Breast epithelium (tissue), 4 donors: ENCODE measurements at regions not wholly inside any gene's neighbourhood (a gene's known extent, or its start where the extent isn't known, plus 50 kb on each side); places are given as distances from the start of the nearest gene placed in this dataset.

Source experiments
- DNase-seq, 2 donors: peaks; one replicate each; pipeline ENCODE4 v3.0.0-alpha.2; 2019; ENCODE audit warnings: low spot score in 2 of 2
- H3K27ac ChIP-seq, 2 donors: fragments of 200-600 bp; sonication (generic) in 1 of 2; one replicate each; pipeline ENCODE4 v1.5.1; 2016 to 2019; ENCODE audit warnings: mild to moderate bottlenecking in 1 of 2
- H3K27me3 ChIP-seq, 2 donors: fragments of 200-600 bp; sonication (generic) in 1 of 2; one replicate each; pipeline versions ENCODE4 v1.5.1 to v1.6.0; 2017 to 2019; ENCODE audit warnings: control low read depth in 1 of 2, mild to moderate bottlenecking in 1 of 2
- H3K36me3 ChIP-seq: fragments of 200-600 bp; one replicate; pipeline ENCODE4 v1.5.1; 2019
- H3K4me1 ChIP-seq, 2 donors: fragments of 200-600 bp; sonication (generic); one replicate each; pipeline ENCODE4 v1.5.1; 2016 to 2019; ENCODE audit warnings: control low read depth in 1 of 2
- H3K4me3 ChIP-seq, 3 donors: fragments of 200-600 bp; sonication (generic); 1 replicate in 2 of 3; 2 replicates in 1 of 3; pipeline ENCODE4 v1.5.1; 2016 to 2019; ENCODE audit warnings: mild to moderate bottlenecking in 3 of 3, moderate library complexity in 2 of 3
- H3K9me3 ChIP-seq, 2 donors: fragments of 200-600 bp; sonication (generic) in 1 of 2; one replicate each; pipeline ENCODE4 v1.5.1; 2016 to 2019; ENCODE audit warnings: control low read depth in 1 of 2
- POLR2A ChIP-seq: fragments of 450-650 bp; IDR thresholded peaks from one replicate; pipeline ENCODE4 v1.6.1; 2016; ENCODE audit warnings: antibody characterized with exemption, mild to moderate bottlenecking, moderate library complexity
- POLR2AphosphoS5 ChIP-seq, 3 donors: sonication (generic); formaldehyde crosslinking; IDR thresholded peaks; one replicate each; pipeline ENCODE4 v1.6.1; 2017; ENCODE audit warnings: antibody characterized with exemption in 3 of 3
- intact Hi-C: fragments of 100-400 bp; cut with DNase I; formaldehyde crosslinking; loops from one replicate; pipeline ENCODE4 v1.15.1; 2023; ENCODE audit warnings: low total_unique reads
- TF ChIP-seq, protein P1 (sequence below), 3 donors: fragments of 450-650 bp; IDR thresholded peaks; one replicate each; pipeline ENCODE4 v1.5.1; 2016 to 2017; ENCODE audit warnings: antibody characterized with exemption in 3 of 3, mild to moderate bottlenecking in 3 of 3, moderate library complexity in 3 of 3

DNA sequence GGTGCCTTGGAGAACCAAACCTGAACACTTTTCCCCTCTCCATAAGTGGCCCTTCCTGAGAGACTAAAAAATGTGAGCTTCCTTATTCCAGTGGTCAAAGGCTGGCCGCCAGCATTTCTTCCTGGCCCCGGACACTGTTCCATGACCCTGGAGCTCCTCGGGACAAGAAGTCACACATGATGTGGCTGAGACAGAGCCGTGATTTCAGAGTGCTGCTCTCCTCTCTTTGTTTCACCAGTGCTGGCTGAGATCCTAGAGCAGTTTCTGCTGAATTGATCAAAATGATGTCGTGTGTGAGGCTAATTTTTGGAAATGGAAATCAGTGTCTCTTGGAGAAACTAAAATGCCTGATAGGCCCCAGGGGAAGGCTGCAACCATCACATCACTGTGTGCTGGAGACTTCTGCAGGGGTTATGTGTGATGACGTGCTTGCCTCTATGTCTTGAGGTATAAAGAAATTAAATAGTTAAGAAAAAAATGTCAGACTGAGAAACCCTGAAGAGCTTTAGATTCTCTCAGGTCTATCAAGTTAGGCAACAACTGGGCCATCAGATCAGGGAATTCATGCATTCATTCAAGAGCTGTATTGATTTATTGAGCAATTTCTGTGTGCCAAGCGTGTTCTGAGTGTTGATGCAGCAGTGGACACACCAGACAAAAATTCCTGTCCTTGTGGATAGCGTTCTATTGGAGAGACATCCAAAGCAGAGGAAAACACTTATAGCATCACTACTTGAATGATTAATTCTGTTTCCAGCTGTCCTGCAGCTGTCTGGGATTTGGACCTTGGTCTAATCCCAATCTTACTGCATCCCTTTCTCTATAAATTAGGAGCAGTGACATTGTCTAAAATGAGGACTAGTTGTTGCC is 72.7 kb upstream of the CCN6 start:
- H3K36me3 ChIP-seq: no peaks in the 10 kb centered on the region
- peak overlapping the region; percentile 26 to 45 for H3K27ac ChIP-seq
- DNase-seq: no peak
- TF ChIP-seq POLR2A (no peak), POLR2AphosphoS5 (IDR thresholded peaks at IDR 0.05) (no peak)
- TF ChIP-seq, protein P1, sequence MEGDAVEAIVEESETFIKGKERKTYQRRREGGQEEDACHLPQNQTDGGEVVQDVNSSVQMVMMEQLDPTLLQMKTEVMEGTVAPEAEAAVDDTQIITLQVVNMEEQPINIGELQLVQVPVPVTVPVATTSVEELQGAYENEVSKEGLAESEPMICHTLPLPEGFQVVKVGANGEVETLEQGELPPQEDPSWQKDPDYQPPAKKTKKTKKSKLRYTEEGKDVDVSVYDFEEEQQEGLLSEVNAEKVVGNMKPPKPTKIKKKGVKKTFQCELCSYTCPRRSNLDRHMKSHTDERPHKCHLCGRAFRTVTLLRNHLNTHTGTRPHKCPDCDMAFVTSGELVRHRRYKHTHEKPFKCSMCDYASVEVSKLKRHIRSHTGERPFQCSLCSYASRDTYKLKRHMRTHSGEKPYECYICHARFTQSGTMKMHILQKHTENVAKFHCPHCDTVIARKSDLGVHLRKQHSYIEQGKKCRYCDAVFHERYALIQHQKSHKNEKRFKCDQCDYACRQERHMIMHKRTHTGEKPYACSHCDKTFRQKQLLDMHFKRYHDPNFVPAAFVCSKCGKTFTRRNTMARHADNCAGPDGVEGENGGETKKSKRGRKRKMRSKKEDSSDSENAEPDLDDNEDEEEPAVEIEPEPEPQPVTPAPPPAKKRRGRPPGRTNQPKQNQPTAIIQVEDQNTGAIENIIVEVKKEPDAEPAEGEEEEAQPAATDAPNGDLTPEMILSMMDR (IDR thresholded peaks at IDR 0.05): no peak
- H3K27me3 ChIP-seq: no peaks in the 10 kb centered on the region
- H3K4me1 ChIP-seq: peaks cover 0 to 7% of the 10 kb centered on the region in 2 donors
- no peaks in the 10 kb centered on the region for H3K9me3 ChIP-seq
- intact Hi-C loops: no loop called here
- H3K4me3 ChIP-seq: no peak overlapping the region

DNA sequence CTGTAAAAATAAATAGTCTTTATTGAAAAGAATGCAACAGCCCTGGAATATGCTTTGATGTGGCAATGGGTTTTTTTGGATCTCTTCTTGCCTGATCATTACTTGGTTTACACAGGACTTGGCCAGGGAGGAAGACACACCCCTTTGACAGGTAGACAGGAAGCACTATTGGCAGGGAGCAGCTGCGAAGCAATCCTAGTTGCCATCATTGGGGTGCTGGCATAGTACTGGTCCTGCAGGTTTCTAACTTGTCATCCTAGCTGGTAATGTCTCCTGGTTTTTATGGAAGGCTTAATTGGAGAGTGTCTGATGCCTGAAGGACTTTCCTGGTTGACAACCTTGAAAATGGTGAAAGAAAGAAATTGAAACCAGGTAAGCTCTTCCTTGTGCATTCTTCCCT is 71.2 kb upstream of the CCN6 start:
- Histone ChIP-seq H3K9me3 (no peaks in the 10 kb centered on the region), H3K4me1 (peaks cover 0 to 7% of the 10 kb centered on the region in 2 donors), H3K36me3 (no peaks in the 10 kb centered on the region), H3K4me3 (no peak overlapping the region), H3K27ac (peak overlapping the region; percentile 35 to 54), H3K27me3 (no peaks in the 10 kb centered on the region)
- intact Hi-C loops: no loop called here
- peak in 1 of 2 donors; percentile 57 for DNase-seq
- TF ChIP-seq, protein P1 (IDR thresholded peaks at IDR 0.05): no peak
- TF ChIP-seq POLR2AphosphoS5 (IDR thresholded peaks at IDR 0.05) (no peak), POLR2A (no peak)

DNA sequence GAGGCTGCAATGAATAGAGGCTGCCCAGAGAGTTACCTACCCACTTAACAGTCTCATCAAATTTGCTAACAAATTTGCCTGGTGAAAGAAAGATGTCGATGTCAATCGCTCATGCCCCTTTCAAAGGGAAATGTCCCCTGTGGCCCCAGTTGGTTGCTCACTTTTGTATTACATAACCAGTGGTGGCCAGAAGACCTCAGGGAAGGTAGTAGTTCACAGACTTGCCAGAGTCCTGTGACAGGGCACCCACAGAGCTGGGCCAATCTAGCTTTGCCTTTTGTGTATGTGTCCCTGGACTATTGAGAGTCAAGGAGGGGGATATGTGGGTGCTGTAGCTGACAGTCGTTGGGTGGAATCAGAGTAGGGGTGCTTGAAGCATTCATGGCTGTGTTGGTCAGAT is 70.7 kb upstream of the CCN6 start:
- TF ChIP-seq POLR2A: no peak
- no peak for TF ChIP-seq POLR2AphosphoS5 (IDR thresholded peaks at IDR 0.05)
- TF ChIP-seq, protein P1 (IDR thresholded peaks at IDR 0.05): no peak

DNA sequence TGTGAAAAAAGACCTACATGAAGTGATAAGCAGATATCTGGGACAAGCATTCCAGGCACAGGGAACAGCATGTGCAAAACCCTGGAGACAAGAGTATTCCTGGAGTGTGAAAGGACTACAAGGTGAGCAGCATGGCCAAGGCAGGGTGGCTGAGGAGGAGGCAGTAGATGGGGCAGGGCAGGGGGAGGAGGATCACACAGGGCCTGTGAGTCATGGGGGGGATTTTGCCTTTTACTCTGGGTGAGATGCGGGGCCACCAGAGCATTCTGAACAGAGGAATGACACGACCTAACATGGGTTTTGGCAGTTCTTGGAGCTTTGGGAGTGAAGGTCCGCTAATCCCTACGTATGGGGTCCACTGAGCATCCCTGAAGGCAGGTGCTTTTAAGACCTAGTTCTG is 69.8 kb upstream of the CCN6 start:
- no peaks in the 10 kb centered on the region for H3K9me3 ChIP-seq
- H3K27me3 ChIP-seq: no peaks in the 10 kb centered on the region
- DNase-seq: no peak
- H3K36me3 ChIP-seq: no peaks in the 10 kb centered on the region
- intact Hi-C loops: no loop called here
- no peak for TF ChIP-seq POLR2AphosphoS5 (IDR thresholded peaks at IDR 0.05)
- TF ChIP-seq POLR2A: no peak
- TF ChIP-seq, protein P1 (IDR thresholded peaks at IDR 0.05): no peak
- peak overlapping the region in 1 of 2 donors; percentile 84 for H3K27ac ChIP-seq
- H3K4me3 ChIP-seq: no peak overlapping the region
- H3K4me1 ChIP-seq: peaks cover 0 to 7% of the 10 kb centered on the region in 2 donors

More for the DNA sequence above, 70.7 kb upstream of the CCN6 start:
- intact Hi-C loops: no loop called here
- DNase-seq: no peak
- H3K27me3 ChIP-seq: no peaks in the 10 kb centered on the region
- H3K36me3 ChIP-seq: no peaks in the 10 kb centered on the region
- H3K4me1 ChIP-seq: peaks cover 0 to 7% of the 10 kb centered on the region in 2 donors
- no peak overlapping the region for H3K4me3 ChIP-seq
- peak overlapping the region; percentile 46 to 49 for H3K27ac ChIP-seq
- no peaks in the 10 kb centered on the region for H3K9me3 ChIP-seq

DNA sequence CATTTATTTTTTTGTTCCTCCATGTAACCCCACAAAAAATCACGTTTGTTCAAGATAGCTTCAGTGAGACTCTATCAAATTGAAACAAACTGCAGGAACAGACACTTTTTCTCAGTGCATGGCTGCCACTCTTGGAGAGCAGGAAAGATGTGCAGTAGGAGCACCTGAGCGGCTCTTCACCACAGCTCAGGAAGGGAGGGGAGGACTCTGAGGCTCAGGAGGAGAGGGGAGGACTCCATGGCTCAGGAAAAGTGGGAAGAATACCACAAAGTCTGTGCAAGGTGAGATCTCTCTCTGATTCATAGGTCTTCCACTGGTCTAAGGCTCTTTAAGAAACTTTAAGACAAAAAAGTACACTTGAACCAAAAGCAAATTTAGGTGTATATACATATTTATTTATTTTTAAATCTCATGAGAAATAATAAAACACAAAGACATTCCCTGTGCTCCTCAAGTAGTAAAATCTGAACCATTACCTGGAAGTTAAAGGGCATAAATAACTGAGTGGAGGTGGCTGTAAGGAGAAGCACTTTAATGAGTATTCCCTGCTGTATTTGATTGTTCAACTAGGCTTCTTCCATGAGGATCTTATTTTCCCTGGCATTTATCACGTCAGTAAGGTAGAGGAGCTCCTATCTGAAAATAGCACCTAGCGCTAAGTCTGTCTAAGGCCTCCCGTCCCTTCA is 69.2 kb upstream of the CCN6 start:
- DNase-seq: no peak
- Histone ChIP-seq H3K27ac (peak overlapping the region; percentile 68 to 84), H3K4me3 (no peak overlapping the region), H3K4me1 (peaks cover 0 to 7% of the 10 kb centered on the region in 2 donors), H3K36me3 (no peaks in the 10 kb centered on the region), H3K9me3 (no peaks in the 10 kb centered on the region), H3K27me3 (no peaks in the 10 kb centered on the region)
- intact Hi-C loops: no loop called here
- TF ChIP-seq POLR2AphosphoS5 (IDR thresholded peaks at IDR 0.05) (no peak), POLR2A (no peak)
- TF ChIP-seq, protein P1 (IDR thresholded peaks at IDR 0.05): no peak
